A549 (cell line): ENCODE measurements at regions not wholly inside any gene's neighbourhood (a gene's known extent, or its start where the extent isn't known, plus 50 kb on each side); places are given as distances from the start of the nearest gene placed in this dataset.

Source experiments
- ATAC-seq, 2 experiments: fragments of 200-7000 bp in 1 of 2; fragments of >200 bp in 1 of 2; cut with Nextera tagmentation in 1 of 2; cut with Tn5 transposase in 1 of 2; 3 replicates each; pipeline versions ENCODE4 v1.8.0 to v1.9.1; 2018 to 2020; ENCODE audit warnings: mild to moderate bottlenecking in 1 of 2, moderate library complexity in 1 of 2
- CTCF ChIA-PET: fragments of 300-600 bp; sonication (Branson Sonifier 250); formaldehyde crosslinking; extraction: SDS; loops from one replicate; lab custom pipeline; 2021; ENCODE audit warnings: antibody characterized with exemption, inconsistent platforms; lab: Yijun Ruan, JAX
- POLR2A ChIA-PET: fragments of 350-600 bp; formaldehyde crosslinking; extraction: SDS; loops from one replicate; lab custom pipeline; 2021; ENCODE audit warnings: antibody characterized with exemption, inconsistent platforms; lab: Yijun Ruan, JAX
- DNase-seq, 2 experiments: peaks; one replicate each; pipeline versions ENCODE4 v3.0.0 to v3.0.0-alpha.2; 2011 to 2016; ENCODE audit warnings: low read depth in 1 of 2, low spot score in 1 of 2
- FAIRE-seq: peaks from 2 replicates; lab custom pipeline; 2011; peaks lifted over from hg19 to GRCh38; lab: Jason Lieb, UNC
- H3K27ac ChIP-seq, 2 experiments: fragments of >200 bp; sonication (Bioruptor Twin); formaldehyde crosslinking; 3 replicates each; pipeline ENCODE4 v1.5.1; 2016 to 2017
- H3K4me1 ChIP-seq: fragments of >200 bp; sonication (Bioruptor Twin); formaldehyde crosslinking; 3 replicates; pipeline ENCODE4 v1.6.1; 2016
- H3K4me2 ChIP-seq: fragments of >200 bp; sonication (Bioruptor Twin); formaldehyde crosslinking; 3 replicates; pipeline ENCODE4 v1.6.1; 2016
- H3K4me3 ChIP-seq: fragments of >200 bp; sonication (Bioruptor Twin); formaldehyde crosslinking; 3 replicates; pipeline ENCODE4 v1.5.1; 2016
- H3K9me3 ChIP-seq: fragments of >200 bp; sonication (Bioruptor Twin); formaldehyde crosslinking; 3 replicates; pipeline ENCODE4 v1.6.1; 2016
- CBX8 ChIP-seq: fragments of 200-600 bp; sonication (generic); IDR thresholded peaks from 2 replicates; pipeline ENCODE4 v1.6.1; 2016
- CHD2 ChIP-seq: fragments of 150-350 bp; IDR thresholded peaks from 2 replicates; pipeline ENCODE4 v1.6.1; 2014; ENCODE audit warnings: low read length; ENCODE audit not compliant: partially characterized antibody
- CTCF ChIP-seq: fragments of >200 bp; sonication (Bioruptor Twin); formaldehyde crosslinking; IDR thresholded peaks from 3 replicates; pipeline ENCODE4 v1.5.1; 2016
- EHMT2 ChIP-seq: fragments of 200-600 bp; sonication (generic); IDR thresholded peaks from 2 replicates; pipeline ENCODE4 v1.6.1; 2016; ENCODE audit warnings: antibody characterized with exemption, low read depth, mild to moderate bottlenecking, moderate library complexity
- FOSB ChIP-seq: fragments of 250-450 bp; sonication (Bioruptor Pico); IDR thresholded peaks from 2 replicates; pipeline ENCODE4 v1.5.0; 2020; ENCODE audit warnings: mild to moderate bottlenecking, moderate library complexity
- GATA3 ChIP-seq: IDR thresholded peaks from 2 replicates; pipeline ENCODE4 v1.6.1; 2012; ENCODE audit warnings: borderline replicate concordance
- HEYL ChIP-seq: fragments of 250-450 bp; sonication (Bioruptor Pico); IDR thresholded peaks from 2 replicates; pipeline ENCODE4 v1.8.0; 2021; ENCODE audit warnings: mild to moderate bottlenecking, moderate library complexity
- HOXA7 ChIP-seq: fragments of 250-450 bp; sonication (Bioruptor Pico); IDR thresholded peaks from 2 replicates; pipeline ENCODE4 v1.5.0; 2020; ENCODE audit warnings: mild to moderate bottlenecking, moderate library complexity
- HOXB13 ChIP-seq: fragments of 250-450 bp; sonication (Bioruptor Pico); IDR thresholded peaks from 2 replicates; pipeline ENCODE4 v1.5.0; 2020; ENCODE audit warnings: low read depth, mild to moderate bottlenecking, moderate library complexity
- MAFK ChIP-seq: fragments of 450-650 bp; IDR thresholded peaks from 2 replicates; pipeline ENCODE4 v1.6.1; 2014; ENCODE audit not compliant: partially characterized antibody
- MYC ChIP-seq: IDR thresholded peaks from 2 replicates; pipeline ENCODE4 v1.6.1; 2012; ENCODE audit warnings: mild to moderate bottlenecking, inconsistent platforms, low read length, improper control_type of control experiment, borderline replicate concordance
- NPAS2 ChIP-seq: fragments of 250-450 bp; sonication (Bioruptor Pico); IDR thresholded peaks from 2 replicates; pipeline ENCODE4 v1.8.0; 2022; ENCODE audit warnings: mild to moderate bottlenecking, moderate library complexity, borderline replicate concordance
- RAD21 ChIP-seq, 2 experiments: fragments of >200 bp in 1 of 2; sonication (Bioruptor Twin) in 1 of 2; formaldehyde crosslinking in 1 of 2; IDR thresholded peaks in 1 of 2; conservative IDR thresholded peaks in 1 of 2; 2 replicates in 1 of 2; 3 replicates in 1 of 2; pipeline ENCODE4 v1.6.1; 2012 to 2018; ENCODE audit warnings: inconsistent platforms in 1 of 2
- RFX5 ChIP-seq: fragments of 450-650 bp; IDR thresholded peaks from 2 replicates; pipeline ENCODE4 v1.7.1; 2014; ENCODE audit warnings: antibody characterized with exemption, mild to moderate bottlenecking, moderate library complexity
- SMC3 ChIP-seq: fragments of >200 bp; sonication (Bioruptor Twin); formaldehyde crosslinking; IDR thresholded peaks from 3 replicates; pipeline ENCODE4 v1.6.1; 2018; ENCODE audit warnings: inconsistent platforms
- SREBF2 ChIP-seq: fragments of 450-650 bp; IDR thresholded peaks from 2 replicates; pipeline ENCODE4 v1.6.1; 2014; ENCODE audit warnings: mild to moderate bottlenecking, moderate library complexity
- TFCP2L1 ChIP-seq: fragments of 250-450 bp; sonication (Bioruptor Pico); IDR thresholded peaks from 2 replicates; pipeline ENCODE4 v1.5.0; 2021; ENCODE audit warnings: mild to moderate bottlenecking
- TP53 ChIP-seq: fragments of 250-450 bp; sonication (Bioruptor Pico); IDR thresholded peaks from 2 replicates; pipeline ENCODE4 v1.5.0; 2021; ENCODE audit warnings: mild to moderate bottlenecking, moderate library complexity
- ZFP36 ChIP-seq: fragments of 450-650 bp; IDR thresholded peaks from 2 replicates; pipeline ENCODE4 v1.6.1; 2014; ENCODE audit warnings: borderline replicate concordance; ENCODE audit not compliant: partially characterized antibody
- WGBS: methylation state at CpG from one replicate; pipeline ENCODE4 v1.1.6; 2017; ENCODE audit errors: missing lambda C conversion rate; 5-methylcytosine and 5-hydroxymethylcytosine counted together
- TF ChIP-seq, protein P1 (sequence below): fragments of 150-350 bp; IDR thresholded peaks from 2 replicates; pipeline ENCODE4 v1.6.1; 2014; ENCODE audit warnings: low read depth, mild to moderate bottlenecking, low read length
- TF ChIP-seq, protein P2 (sequence below): IDR thresholded peaks from 2 replicates; pipeline ENCODE4 v1.6.1; 2012

DNA sequence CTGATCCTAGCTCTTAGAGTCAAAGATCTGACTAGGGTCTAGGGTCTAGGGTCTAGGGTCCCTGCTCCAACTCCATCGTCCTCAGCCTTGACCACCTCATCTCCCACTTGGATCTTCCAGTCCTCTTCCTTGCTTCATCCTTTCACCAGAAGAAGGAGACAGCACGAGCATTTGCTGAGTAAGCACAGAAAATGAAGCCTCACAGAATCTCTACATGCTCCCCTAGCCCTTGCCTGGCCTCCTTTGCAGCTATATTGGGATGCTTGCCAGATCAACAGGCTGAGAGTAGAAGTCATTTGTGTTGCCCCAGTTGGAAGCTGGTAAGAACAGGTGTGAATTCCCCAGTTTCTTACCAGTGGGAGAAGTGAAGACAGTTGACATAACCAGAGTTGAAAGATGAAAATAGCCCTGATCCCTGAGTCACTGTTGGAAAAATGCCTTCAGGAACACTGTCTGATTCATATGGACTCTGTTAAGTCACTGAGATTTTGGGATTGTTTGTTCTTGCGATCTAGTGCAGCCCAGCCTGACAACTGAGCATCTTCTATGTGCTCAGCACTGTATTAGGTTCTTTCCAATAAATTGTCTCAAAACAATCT is 552.5 kb downstream of the INSC start:
- POLR2A ChIA-PET, result no interaction called here
- CTCF ChIA-PET, result interaction anchor here (1.2 to 1.3 kb wide), 2 partner anchors 18 to 37 kb away, joined by 3 to 4 read pairs; no protein-coding TSS in a partner anchor
- Histone ChIP-seq H3K9me3 (peaks cover 6% of the 10 kb centered on the region; the same call in 1 of the 3 replicates), H3K27ac (no peak overlapping the region; a peak in 1 of 6 replicates), H3K4me1 (peaks cover 35% of the 10 kb centered on the region), H3K4me3 (no peak overlapping the region)
- no peak for FAIRE-seq
- DNase-seq, result no peak
- no peak for ATAC-seq
- TF ChIP-seq MAFK, result peak; percentile 78
- TF ChIP-seq, protein P1, sequence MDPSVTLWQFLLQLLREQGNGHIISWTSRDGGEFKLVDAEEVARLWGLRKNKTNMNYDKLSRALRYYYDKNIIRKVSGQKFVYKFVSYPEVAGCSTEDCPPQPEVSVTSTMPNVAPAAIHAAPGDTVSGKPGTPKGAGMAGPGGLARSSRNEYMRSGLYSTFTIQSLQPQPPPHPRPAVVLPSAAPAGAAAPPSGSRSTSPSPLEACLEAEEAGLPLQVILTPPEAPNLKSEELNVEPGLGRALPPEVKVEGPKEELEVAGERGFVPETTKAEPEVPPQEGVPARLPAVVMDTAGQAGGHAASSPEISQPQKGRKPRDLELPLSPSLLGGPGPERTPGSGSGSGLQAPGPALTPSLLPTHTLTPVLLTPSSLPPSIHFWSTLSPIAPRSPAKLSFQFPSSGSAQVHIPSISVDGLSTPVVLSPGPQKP, result no peak
- TF ChIP-seq CHD2, result no peak
- TF ChIP-seq, all 56 proteins: peak for 1
- no peak overlapping the region for H3K4me2 ChIP-seq
- WGBS, result 10% methylated on average over 3 of the region's 3 CpGs

DNA sequence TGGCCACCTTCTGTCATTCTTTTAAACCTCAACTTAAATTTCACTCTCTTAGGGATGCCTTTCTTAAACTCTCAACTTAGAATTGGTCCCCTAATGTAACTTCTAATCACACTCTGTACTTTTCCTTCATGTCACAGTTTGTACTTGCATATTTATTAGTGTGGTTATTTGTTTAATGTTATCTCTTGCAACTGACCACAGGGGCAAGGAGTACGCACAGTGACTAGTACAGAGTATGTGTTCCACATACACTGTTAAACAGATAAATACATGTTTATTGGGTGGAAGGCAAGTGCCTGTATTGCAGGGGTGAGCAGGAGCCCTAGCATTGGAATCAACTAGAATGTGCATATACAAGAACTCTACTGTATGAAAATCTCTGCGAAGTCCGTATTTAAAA is 554.0 kb downstream of the INSC start:
- ChIA-PET POLR2A (no interaction called here), CTCF (interaction anchor here (1.0 kb wide), 1 partner anchor 11 kb away, joined by 3 read pairs; no protein-coding TSS in a partner anchor)
- Histone ChIP-seq H3K9me3 (peaks cover 6% of the 10 kb centered on the region; the same call in 1 of the 3 replicates), H3K4me1 (peaks cover 20% of the 10 kb centered on the region), H3K4me2 (no peak overlapping the region), H3K27ac (no peak overlapping the region), H3K4me3 (no peak overlapping the region)
- DNase-seq (no peak), FAIRE-seq (no peak), ATAC-seq (no peak)
- no peak for TF ChIP-seq RAD21 (conservative IDR thresholded peaks at IDR 0.05 in 1 of 2, IDR thresholded peaks at IDR 0.05 in 1 of 2)
- TF ChIP-seq HOXB13 (CRISPR knock-in tag), result no peak
- no peak for TF ChIP-seq MYC
- TF ChIP-seq EHMT2, result no peak
- TF ChIP-seq, protein P2, sequence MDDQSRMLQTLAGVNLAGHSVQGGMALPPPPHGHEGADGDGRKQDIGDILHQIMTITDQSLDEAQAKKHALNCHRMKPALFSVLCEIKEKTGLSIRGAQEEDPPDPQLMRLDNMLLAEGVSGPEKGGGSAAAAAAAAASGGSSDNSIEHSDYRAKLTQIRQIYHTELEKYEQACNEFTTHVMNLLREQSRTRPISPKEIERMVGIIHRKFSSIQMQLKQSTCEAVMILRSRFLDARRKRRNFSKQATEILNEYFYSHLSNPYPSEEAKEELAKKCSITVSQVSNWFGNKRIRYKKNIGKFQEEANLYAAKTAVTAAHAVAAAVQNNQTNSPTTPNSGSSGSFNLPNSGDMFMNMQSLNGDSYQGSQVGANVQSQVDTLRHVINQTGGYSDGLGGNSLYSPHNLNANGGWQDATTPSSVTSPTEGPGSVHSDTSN, result no peak
- no peak for TF ChIP-seq TFCP2L1 (CRISPR knock-in tag)
- TF ChIP-seq CHD2, result no peak
- TF ChIP-seq CTCF, result no peak
- TF ChIP-seq CBX8, result no peak
- TF ChIP-seq SREBF2, result no peak
- TF ChIP-seq HEYL, result no peak
- no peak for TF ChIP-seq RFX5
- TF ChIP-seq ZFP36, result no peak
- TF ChIP-seq HOXA7 (CRISPR knock-in tag), result no peak
- no peak for TF ChIP-seq NPAS2
- TF ChIP-seq SMC3, result no peak
- no peak for TF ChIP-seq FOSB
- 82% methylated on average over 3 of the region's 3 CpGs for WGBS

DNA sequence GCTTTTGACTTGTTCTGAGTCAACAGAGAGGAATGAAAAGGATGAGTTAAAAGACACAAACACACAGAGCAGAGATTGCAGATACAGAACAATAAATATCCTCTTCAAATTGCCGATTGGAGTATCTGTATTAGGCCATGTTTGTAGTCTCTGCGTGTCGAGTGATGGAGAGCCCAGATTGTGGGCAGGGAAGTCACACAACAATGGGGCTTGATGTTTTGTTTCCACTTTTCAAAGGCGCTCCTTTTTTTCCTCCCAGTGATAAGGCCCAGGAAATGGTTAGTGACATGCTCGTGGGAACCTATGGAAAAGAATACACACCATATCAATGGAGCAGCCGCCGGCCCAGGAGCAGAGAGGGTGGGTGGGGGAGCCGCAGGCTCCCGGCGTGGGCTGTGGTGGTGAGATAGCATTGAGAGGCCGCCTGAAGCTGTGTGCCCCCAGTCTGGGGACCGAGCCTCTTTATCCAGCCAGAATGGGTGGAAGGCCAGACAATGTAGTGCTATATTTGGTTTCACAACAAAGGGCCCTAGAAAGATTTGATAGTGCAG is 555.9 kb downstream of the INSC start:
- no peak for TF ChIP-seq GATA3
- TF ChIP-seq RAD21 (conservative IDR thresholded peaks at IDR 0.05 in 1 of 2, IDR thresholded peaks at IDR 0.05 in 1 of 2), result no peak
- no peak for TF ChIP-seq TP53 (CRISPR knock-in tag)
- ATAC-seq (no peak), DNase-seq (no peak), FAIRE-seq (no peak)
- Histone ChIP-seq H3K9me3 (peaks cover 6% of the 10 kb centered on the region; the same call in 1 of the 3 replicates), H3K27ac (no peak overlapping the region; a peak in 1 of 6 replicates), H3K4me1 (peaks cover 5% of the 10 kb centered on the region; the same call in 1 of the 3 replicates), H3K4me3 (no peak overlapping the region), H3K4me2 (no peak overlapping the region)
- ChIA-PET CTCF (no interaction called here), POLR2A (no interaction called here)
- 38% methylated on average over 12 of the region's 12 CpGs for WGBS
